ENCODE measurements at regions not wholly inside any gene's neighbourhood (a gene's known extent, or its start where the extent isn't known, plus 50 kb on each side); places are given as distances from the start of the nearest gene placed in this dataset.

- TF ChIP-seq, protein P1, sequence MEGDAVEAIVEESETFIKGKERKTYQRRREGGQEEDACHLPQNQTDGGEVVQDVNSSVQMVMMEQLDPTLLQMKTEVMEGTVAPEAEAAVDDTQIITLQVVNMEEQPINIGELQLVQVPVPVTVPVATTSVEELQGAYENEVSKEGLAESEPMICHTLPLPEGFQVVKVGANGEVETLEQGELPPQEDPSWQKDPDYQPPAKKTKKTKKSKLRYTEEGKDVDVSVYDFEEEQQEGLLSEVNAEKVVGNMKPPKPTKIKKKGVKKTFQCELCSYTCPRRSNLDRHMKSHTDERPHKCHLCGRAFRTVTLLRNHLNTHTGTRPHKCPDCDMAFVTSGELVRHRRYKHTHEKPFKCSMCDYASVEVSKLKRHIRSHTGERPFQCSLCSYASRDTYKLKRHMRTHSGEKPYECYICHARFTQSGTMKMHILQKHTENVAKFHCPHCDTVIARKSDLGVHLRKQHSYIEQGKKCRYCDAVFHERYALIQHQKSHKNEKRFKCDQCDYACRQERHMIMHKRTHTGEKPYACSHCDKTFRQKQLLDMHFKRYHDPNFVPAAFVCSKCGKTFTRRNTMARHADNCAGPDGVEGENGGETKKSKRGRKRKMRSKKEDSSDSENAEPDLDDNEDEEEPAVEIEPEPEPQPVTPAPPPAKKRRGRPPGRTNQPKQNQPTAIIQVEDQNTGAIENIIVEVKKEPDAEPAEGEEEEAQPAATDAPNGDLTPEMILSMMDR (IDR thresholded peaks at IDR 0.05; ENCODE audit: extremely low read depth in 1 of 2, insufficient read depth in 1 of 2, low read depth in 1 of 2, low read length in 2 of 2), result no peak
- TF ChIP-seq POLR2AphosphoS5 (IDR thresholded peaks at IDR 0.05; ENCODE audit: insufficient read depth, low read depth, low read length) (no peak), EZH2 (IDR thresholded peaks at IDR 0.05; ENCODE audit: borderline replicate concordance, low read depth, low read length, severe bottlenecking) (no peak), POLR2A (IDR thresholded peaks at IDR 0.05; ENCODE audit: low read depth, low read length) (no peak), FOS (IDR thresholded peaks at IDR 0.05; ENCODE audit: borderline replicate concordance, insufficient read depth, low read length) (no peak), GATA2 (IDR thresholded peaks at IDR 0.05; ENCODE audit: insufficient read depth, insufficient read length, low read depth, low read length) (no peak), JUN (IDR thresholded peaks at IDR 0.05; ENCODE audit: borderline replicate concordance, insufficient read depth, insufficient read length, low read depth) (no peak), MAX (IDR thresholded peaks at IDR 0.05; ENCODE audit: insufficient read depth, insufficient read length) (no peak), MYC (IDR thresholded peaks at IDR 0.05; ENCODE audit: low read depth, low read length) (no peak)
- POLR2A ChIA-PET, result no interaction called here
Measured at GRCh38 chr15:38625886-38626285, 61.3 kb upstream of the RASGRP1 start.

More at GRCh38 chr15:38625886-38626285, 61.3 kb upstream of the RASGRP1 start:
- no peak overlapping the region for H3K4me2 ChIP-seq (ENCODE audit: insufficient read depth, low read length)
- H3K9me3 ChIP-seq (replicated peaks; ENCODE audit: control insufficient read depth, insufficient read depth, low read length), result no peaks in the 10 kb centered on the region
- CTCF ChIA-PET, result interaction anchor here (1.2 to 2.1 kb wide), 3 partner anchors 11 to 186 kb away, joined by 3 to 17 read pairs (median 3); no protein-coding TSS in a partner anchor
- H3K36me3 ChIP-seq (ENCODE audit: control insufficient read depth in 2 of 2, extremely low read depth in 1 of 2, insufficient read depth in 2 of 2, low read length in 2 of 2), result no peaks in the 10 kb centered on the region
- no peak overlapping the region for H3K9ac ChIP-seq (replicated peaks; ENCODE audit: extremely low read depth, insufficient read depth, low read length)
- dilution Hi-C loops (cut with MboI; ENCODE audit: extremely low pct_ligation_motif_present, low sequenced_read_pairs), result no loop called here
- H3K27ac ChIP-seq (ENCODE audit: insufficient read depth, low read depth, low read length), result no peak overlapping the region
- no peak overlapping the region for H3K4me3 ChIP-seq (replicated peaks in 1 of 3; ENCODE audit: insufficient read depth in 1 of 3, low read depth in 1 of 3, low read length in 3 of 3)
- no peaks in the 10 kb centered on the region for H3K4me1 ChIP-seq (ENCODE audit: control insufficient read depth, extremely low read depth, insufficient read depth, low read length)
- H2AFZ ChIP-seq (ENCODE audit: low read depth, low read length), result no peak overlapping the region
- no peaks in the 10 kb centered on the region for H3K9me1 ChIP-seq (replicated peaks; ENCODE audit: control insufficient read depth, extremely low read depth, insufficient read depth, low read length)
- H4K20me1 ChIP-seq (replicated peaks; ENCODE audit: control insufficient read depth, extremely low read depth, insufficient read depth, low read length), result no peaks in the 10 kb centered on the region
- H3K79me2 ChIP-seq (ENCODE audit: control insufficient read depth, insufficient read depth, low read length), result no peaks in the 10 kb centered on the region
- H3K27me3 ChIP-seq (ENCODE audit: control insufficient read depth in 2 of 2, insufficient read depth in 2 of 2, low read length in 2 of 2), result peaks cover 12 to 24% of the 10 kb centered on the region in 2 experiments
- intact Hi-C loops (cut with micrococcal nuclease), result no loop called here
- FAIRE-seq (no peak), DNase-seq (ENCODE audit: low read depth, low spot score) (no peak)
- no TSS peak for BruUV-seq (replicated peaks)

Measured in endothelial cell of umbilical vein (primary cell).